Neural cell (in vitro differentiated cells): ENCODE measurements at regions not wholly inside any gene's neighbourhood (a gene's known extent, or its start where the extent isn't known, plus 50 kb on each side); places are given as distances from the start of the nearest gene placed in this dataset.

Experiments used
- RAD21 ChIP-seq: fragments of 450-650 bp; conservative IDR thresholded peaks from 2 replicates; pipeline ENCODE4 v1.6.1; 2014; ENCODE audit warnings: antibody characterized with exemption, mild to moderate bottlenecking, moderate library complexity
- TF ChIP-seq, protein P1 (sequence below): fragments of 450-650 bp; IDR thresholded peaks from 2 replicates; pipeline ENCODE4 v1.5.1; 2014; ENCODE audit warnings: antibody characterized with exemption, mild to moderate bottlenecking, moderate library complexity; ENCODE audit not compliant: poor library complexity, severe bottlenecking

DNA sequence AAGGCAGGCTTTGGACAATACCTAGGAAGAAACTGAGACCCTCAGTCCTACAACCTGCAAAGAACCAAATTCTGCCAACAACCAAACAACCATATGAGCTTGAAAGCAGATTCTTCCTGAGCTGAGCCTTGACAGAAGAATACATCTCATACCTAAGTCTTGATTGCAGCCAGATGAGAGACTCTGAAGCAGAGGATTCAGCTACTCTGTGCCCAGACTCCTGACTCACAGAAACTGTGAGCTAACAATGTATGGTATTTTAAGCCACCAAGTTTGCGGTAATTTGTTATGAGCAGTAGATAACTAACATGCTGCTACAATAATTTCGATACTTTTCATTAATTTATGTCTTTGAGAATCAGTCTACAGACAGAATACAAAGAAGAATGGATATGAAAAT is 325.1 kb upstream of the CBLB start:
- TF ChIP-seq, protein P1, sequence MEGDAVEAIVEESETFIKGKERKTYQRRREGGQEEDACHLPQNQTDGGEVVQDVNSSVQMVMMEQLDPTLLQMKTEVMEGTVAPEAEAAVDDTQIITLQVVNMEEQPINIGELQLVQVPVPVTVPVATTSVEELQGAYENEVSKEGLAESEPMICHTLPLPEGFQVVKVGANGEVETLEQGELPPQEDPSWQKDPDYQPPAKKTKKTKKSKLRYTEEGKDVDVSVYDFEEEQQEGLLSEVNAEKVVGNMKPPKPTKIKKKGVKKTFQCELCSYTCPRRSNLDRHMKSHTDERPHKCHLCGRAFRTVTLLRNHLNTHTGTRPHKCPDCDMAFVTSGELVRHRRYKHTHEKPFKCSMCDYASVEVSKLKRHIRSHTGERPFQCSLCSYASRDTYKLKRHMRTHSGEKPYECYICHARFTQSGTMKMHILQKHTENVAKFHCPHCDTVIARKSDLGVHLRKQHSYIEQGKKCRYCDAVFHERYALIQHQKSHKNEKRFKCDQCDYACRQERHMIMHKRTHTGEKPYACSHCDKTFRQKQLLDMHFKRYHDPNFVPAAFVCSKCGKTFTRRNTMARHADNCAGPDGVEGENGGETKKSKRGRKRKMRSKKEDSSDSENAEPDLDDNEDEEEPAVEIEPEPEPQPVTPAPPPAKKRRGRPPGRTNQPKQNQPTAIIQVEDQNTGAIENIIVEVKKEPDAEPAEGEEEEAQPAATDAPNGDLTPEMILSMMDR, result no peak
- TF ChIP-seq RAD21, result no peak
